Esophagus muscularis mucosa (tissue), 4 donors: ENCODE measurements at regions not wholly inside any gene's neighbourhood (a gene's known extent, or its start where the extent isn't known, plus 50 kb on each side); places are given as distances from the start of the nearest gene placed in this dataset.

Source experiments
- DNase-seq: peaks from one replicate; pipeline ENCODE4 v3.0.0-alpha.2; 2017; ENCODE audit errors: extremely low spot score
- H3K27ac ChIP-seq, 4 donors: fragments of 200-600 bp; sonication (generic); replicated peaks in 1 of 4; 1 replicate in 3 of 4; 2 replicates in 1 of 4; pipeline ENCODE4 v1.5.1; 2016 to 2019; ENCODE audit warnings: mild to moderate bottlenecking in 1 of 4
- H3K27me3 ChIP-seq, 4 donors: fragments of 200-600 bp; sonication (generic); one replicate each; pipeline versions ENCODE4 v1.5.1 to v1.6.0; 2016 to 2019
- H3K36me3 ChIP-seq, 4 donors: fragments of 200-600 bp; sonication (generic); one replicate each; pipeline ENCODE4 v1.5.1; 2016 to 2019
- H3K4me1 ChIP-seq, 4 donors: fragments of 200-600 bp; sonication (generic); one replicate each; pipeline ENCODE4 v1.5.1; 2016 to 2019
- H3K4me3 ChIP-seq, 4 donors: fragments of 200-600 bp; sonication (generic); 1 replicate in 2 of 4; 2 replicates in 2 of 4; pipeline ENCODE4 v1.5.1; 2016 to 2019; ENCODE audit warnings: mild to moderate bottlenecking in 4 of 4, moderate library complexity in 1 of 4
- H3K9me3 ChIP-seq, 4 donors: fragments of 200-600 bp; sonication (generic); 1 replicate in 3 of 4; 2 replicates in 1 of 4; pipeline ENCODE4 v1.5.1; 2016 to 2019
- EP300 ChIP-seq: sonication (generic); formaldehyde crosslinking; IDR thresholded peaks from one replicate; pipeline ENCODE4 v1.6.1; 2017; ENCODE audit warnings: antibody characterized with exemption
- POLR2A ChIP-seq: fragments of 450-650 bp; IDR thresholded peaks from one replicate; pipeline ENCODE4 v1.6.1; 2017; ENCODE audit warnings: antibody characterized with exemption, moderate library complexity, mild to moderate bottlenecking, low read depth
- POLR2AphosphoS5 ChIP-seq, 2 donors: sonication (generic); formaldehyde crosslinking; IDR thresholded peaks; one replicate each; pipeline ENCODE4 v1.6.1; 2017; ENCODE audit warnings: antibody characterized with exemption in 2 of 2
- WGBS: methylation state at CpG from one replicate; pipeline ENCODE4 v1.1.5; 2018; 5-methylcytosine and 5-hydroxymethylcytosine counted together
- intact Hi-C: fragments of 100-400 bp; cut with DNase I; formaldehyde crosslinking; loops from one replicate; pipeline ENCODE4 v1.15.1; 2023
- TF ChIP-seq, protein P1 (sequence below), 3 experiments: fragments of 200-600 bp in 2 of 3; fragments of 450-650 bp in 1 of 3; sonication (generic) in 2 of 3; IDR thresholded peaks; one replicate each; pipeline ENCODE4 v1.5.1; 2017 to 2019; ENCODE audit warnings: antibody characterized with exemption in 3 of 3, mild to moderate bottlenecking in 2 of 3, moderate library complexity in 1 of 3

DNA sequence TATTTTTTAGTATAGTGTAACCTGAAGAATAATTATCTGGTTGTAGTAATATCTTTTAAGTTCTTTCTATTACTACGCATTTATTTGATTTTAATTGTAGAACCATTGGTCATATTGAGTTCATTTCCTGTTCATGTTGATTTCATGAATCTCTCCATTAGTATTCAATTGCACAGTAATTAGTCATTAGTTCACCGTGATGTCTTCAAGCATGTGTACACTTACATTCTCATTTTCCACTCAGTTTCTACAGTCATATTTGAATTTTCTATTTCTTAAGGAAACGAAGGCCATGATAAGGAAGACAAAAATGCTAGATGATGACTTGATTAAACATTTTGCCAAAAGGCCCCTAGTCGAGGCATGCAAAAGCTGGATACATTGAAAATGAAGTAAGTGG, 333.7 kb upstream of the FANCL start:
- Histone ChIP-seq H3K27ac (no peak overlapping the region), H3K9me3 (no peaks in the 10 kb centered on the region), H3K4me1 (peaks cover 0 to 5% (median 0%) of the 10 kb centered on the region in 4 donors), H3K4me3 (no peak overlapping the region), H3K36me3 (no peaks in the 10 kb centered on the region), H3K27me3 (no peaks in the 10 kb centered on the region)
- DNase-seq, result no peak
- intact Hi-C loops, result no loop called here
- WGBS, result 84% methylated on average over 4 of the region's 4 CpGs
- TF ChIP-seq, protein P1, sequence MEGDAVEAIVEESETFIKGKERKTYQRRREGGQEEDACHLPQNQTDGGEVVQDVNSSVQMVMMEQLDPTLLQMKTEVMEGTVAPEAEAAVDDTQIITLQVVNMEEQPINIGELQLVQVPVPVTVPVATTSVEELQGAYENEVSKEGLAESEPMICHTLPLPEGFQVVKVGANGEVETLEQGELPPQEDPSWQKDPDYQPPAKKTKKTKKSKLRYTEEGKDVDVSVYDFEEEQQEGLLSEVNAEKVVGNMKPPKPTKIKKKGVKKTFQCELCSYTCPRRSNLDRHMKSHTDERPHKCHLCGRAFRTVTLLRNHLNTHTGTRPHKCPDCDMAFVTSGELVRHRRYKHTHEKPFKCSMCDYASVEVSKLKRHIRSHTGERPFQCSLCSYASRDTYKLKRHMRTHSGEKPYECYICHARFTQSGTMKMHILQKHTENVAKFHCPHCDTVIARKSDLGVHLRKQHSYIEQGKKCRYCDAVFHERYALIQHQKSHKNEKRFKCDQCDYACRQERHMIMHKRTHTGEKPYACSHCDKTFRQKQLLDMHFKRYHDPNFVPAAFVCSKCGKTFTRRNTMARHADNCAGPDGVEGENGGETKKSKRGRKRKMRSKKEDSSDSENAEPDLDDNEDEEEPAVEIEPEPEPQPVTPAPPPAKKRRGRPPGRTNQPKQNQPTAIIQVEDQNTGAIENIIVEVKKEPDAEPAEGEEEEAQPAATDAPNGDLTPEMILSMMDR (IDR thresholded peaks at IDR 0.05), result no peak
- no peak for TF ChIP-seq POLR2A
- TF ChIP-seq POLR2AphosphoS5 (IDR thresholded peaks at IDR 0.05), result no peak
- no peak for TF ChIP-seq EP300

DNA sequence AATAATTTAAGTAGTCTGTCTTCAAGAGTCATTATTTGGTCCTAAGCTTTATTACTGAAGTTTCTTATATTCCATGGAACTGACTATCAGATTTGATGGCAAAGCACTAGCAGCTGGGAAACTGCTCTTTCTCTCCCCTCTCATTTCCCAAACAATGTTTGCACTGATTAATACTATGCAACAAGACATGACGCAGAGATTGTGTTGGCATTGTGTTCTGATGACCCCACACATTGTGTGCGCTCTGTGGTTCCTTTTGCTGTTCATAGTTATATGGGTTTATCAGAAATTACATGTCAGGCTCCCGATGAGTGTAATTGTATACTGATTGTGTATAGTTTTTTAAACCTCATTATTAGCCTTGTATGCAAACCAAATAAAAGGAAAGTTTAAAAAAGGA, 331.6 kb upstream of the FANCL start:
- DNase-seq, result no peak
- Histone ChIP-seq H3K9me3 (no peaks in the 10 kb centered on the region), H3K36me3 (no peaks in the 10 kb centered on the region), H3K4me3 (no peak overlapping the region), H3K27ac (no peak overlapping the region), H3K4me1 (peaks cover 0 to 5% (median 0%) of the 10 kb centered on the region in 4 donors), H3K27me3 (no peaks in the 10 kb centered on the region)
- intact Hi-C loops, result no loop called here
- 89% methylated on average over 3 of the region's 3 CpGs for WGBS
- no peak for TF ChIP-seq EP300
- no peak for TF ChIP-seq POLR2A
- TF ChIP-seq, protein P1 (IDR thresholded peaks at IDR 0.05), result no peak
- no peak for TF ChIP-seq POLR2AphosphoS5 (IDR thresholded peaks at IDR 0.05)

DNA sequence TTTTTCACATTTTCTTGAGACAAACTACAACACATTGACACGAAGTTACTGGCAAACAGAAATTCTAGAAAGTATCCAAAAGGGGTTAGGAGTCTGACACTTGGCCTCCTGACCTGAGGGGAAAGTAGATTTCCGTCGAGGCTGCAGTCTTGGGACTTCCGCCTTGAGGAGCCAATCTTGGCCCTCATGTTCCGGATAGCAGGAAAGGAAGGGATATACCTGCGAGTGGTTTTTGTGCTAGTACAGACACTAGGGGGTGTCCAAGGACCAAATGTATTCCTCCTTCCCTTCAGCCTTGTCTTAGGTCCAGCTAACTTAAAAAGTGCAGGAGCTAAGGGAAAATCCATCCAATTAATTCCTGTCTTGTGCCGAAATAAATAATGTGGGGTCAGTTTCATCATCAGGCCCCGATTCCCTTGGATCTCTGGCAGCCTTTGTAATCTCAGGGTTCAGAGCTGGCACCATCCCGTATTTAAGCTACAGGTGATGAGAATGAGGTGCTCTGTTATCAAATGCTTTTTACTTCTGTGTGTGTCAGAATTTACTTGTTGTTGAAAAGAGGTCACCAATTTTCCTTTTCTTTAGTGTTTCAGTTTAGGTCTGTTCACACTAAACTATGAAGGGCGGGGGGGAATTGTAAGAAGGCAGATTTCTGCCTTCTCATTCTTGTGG, 330.2 kb upstream of the FANCL start:
- H3K4me1 ChIP-seq, result peaks cover 0 to 5% (median 0%) of the 10 kb centered on the region in 4 donors
- H3K27ac ChIP-seq, result no peak overlapping the region
- H3K4me3 ChIP-seq, result no peak overlapping the region
- no peaks in the 10 kb centered on the region for H3K9me3 ChIP-seq
- TF ChIP-seq EP300, result no peak
- no peak for TF ChIP-seq POLR2A
- no peak for TF ChIP-seq POLR2AphosphoS5 (IDR thresholded peaks at IDR 0.05)
- TF ChIP-seq, protein P1 (IDR thresholded peaks at IDR 0.05), result peak in 2 of 3 experiments; percentile 31 to 49
- H3K27me3 ChIP-seq, result no peaks in the 10 kb centered on the region
- DNase-seq, result no peak
- WGBS, result 31% methylated on average over 10 of the region's 10 CpGs
- no peaks in the 10 kb centered on the region for H3K36me3 ChIP-seq
- intact Hi-C loops, result no loop called here

DNA sequence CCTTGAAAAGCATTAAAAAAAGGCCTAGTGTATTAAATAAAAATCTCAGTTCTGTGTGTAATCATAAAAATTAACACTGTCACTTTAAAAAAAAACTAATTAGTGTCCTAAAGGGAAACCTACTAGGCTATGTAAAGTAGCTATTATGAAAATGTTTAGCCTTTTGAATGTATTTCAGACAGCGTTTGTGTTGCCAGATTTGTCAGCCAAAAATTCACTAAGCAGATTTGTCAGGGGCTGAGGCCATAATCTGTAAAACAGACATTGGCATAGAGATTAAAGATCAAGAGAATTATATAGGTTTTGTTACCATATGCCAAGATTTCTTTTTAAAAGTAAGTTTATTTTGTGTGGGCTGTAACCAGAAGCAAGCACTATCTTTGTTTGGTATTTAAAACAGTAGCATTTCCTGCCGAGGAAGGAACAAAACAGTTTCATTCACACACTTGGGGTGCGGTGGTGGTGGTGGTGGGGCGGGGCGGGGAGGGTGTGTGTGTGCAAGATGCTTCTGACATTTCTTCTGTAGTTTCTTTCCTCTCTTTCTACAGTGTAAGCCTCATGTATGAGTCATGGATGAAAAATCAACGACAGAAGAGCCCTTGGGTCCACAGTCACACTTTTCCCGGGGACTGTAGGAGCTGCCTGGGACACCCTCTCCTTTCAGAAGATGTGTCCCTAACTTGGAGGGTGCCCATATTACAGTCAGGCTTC, 328.5 kb upstream of the FANCL start:
- WGBS, result 57% methylated on average over 7 of the region's 7 CpGs
- DNase-seq, result no peak
- no peak for TF ChIP-seq POLR2A
- no peak for TF ChIP-seq POLR2AphosphoS5 (IDR thresholded peaks at IDR 0.05)
- TF ChIP-seq EP300, result no peak
- TF ChIP-seq, protein P1 (IDR thresholded peaks at IDR 0.05), result no peak
- intact Hi-C loops, result no loop called here
- peaks cover 0 to 5% (median 0%) of the 10 kb centered on the region in 4 donors for H3K4me1 ChIP-seq
- H3K27ac ChIP-seq, result no peak overlapping the region
- no peaks in the 10 kb centered on the region for H3K36me3 ChIP-seq
- H3K27me3 ChIP-seq, result no peaks in the 10 kb centered on the region
- H3K9me3 ChIP-seq, result no peaks in the 10 kb centered on the region
- H3K4me3 ChIP-seq, result no peak overlapping the region
